ENCODE measurements at regions not wholly inside any gene's neighbourhood (a gene's known extent, or its start where the extent isn't known, plus 50 kb on each side); places are given as distances from the start of the nearest gene placed in this dataset.
A peak's percentile ranks its signal among the peaks of the same experiment; 100 is the strongest.

DNA sequence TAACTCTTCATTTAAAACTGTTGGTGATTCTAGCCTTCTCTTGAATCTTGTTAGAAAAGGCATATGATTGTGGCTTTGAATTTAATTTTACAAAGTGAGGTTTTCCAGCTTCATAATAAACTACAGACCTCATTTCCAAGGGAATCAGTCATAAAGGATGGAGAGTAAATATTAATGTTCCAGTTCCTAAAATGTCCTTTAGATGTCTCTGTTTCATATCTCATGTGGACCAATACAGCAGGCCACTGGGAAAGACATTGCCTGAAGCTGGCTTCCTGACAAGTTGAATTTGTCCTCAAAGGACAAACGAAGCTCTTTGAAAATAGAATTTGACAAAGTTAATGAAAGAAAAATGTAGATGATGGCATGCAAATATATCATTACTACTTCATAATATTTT lies 125.4 kb downstream of the ZNF330 start:
- WGBS (ENCODE audit: missing lambda C conversion rate) = 7% methylated on average over 1 of the region's 1 CpG
- peak; percentile 36 for FAIRE-seq
- 0 out of 3 replicates have a peak overlapping the region, but pooled peaks have one; percentile 4 for H3K4me2 ChIP-seq
- CTCF ChIA-PET = interaction anchor here (0.7 to 2.8 kb wide), 20 partner anchors 11 to 1502 kb away, joined by 3 to 7 read pairs (median 3); partner anchors contain the start of gene IL15
- H3K4me3 ChIP-seq = no peak overlapping the region
- ATAC-seq = peak; percentile 55 to 78; a peak in 3 of 6 replicates
- DNase-seq (ENCODE audit: low read depth in 1 of 2, low spot score in 1 of 2) = peak; percentile 36 to 70
- TF ChIP-seq HES2 (IDR thresholded peaks at IDR 0.05) = no peak
- TF ChIP-seq ZC3H11A (IDR thresholded peaks at IDR 0.05) = no peak
- TF ChIP-seq SMC3 (IDR thresholded peaks at IDR 0.05) = peak; percentile 77
- TF ChIP-seq, protein P1, sequence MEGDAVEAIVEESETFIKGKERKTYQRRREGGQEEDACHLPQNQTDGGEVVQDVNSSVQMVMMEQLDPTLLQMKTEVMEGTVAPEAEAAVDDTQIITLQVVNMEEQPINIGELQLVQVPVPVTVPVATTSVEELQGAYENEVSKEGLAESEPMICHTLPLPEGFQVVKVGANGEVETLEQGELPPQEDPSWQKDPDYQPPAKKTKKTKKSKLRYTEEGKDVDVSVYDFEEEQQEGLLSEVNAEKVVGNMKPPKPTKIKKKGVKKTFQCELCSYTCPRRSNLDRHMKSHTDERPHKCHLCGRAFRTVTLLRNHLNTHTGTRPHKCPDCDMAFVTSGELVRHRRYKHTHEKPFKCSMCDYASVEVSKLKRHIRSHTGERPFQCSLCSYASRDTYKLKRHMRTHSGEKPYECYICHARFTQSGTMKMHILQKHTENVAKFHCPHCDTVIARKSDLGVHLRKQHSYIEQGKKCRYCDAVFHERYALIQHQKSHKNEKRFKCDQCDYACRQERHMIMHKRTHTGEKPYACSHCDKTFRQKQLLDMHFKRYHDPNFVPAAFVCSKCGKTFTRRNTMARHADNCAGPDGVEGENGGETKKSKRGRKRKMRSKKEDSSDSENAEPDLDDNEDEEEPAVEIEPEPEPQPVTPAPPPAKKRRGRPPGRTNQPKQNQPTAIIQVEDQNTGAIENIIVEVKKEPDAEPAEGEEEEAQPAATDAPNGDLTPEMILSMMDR (IDR thresholded peaks at IDR 0.05) = peak; percentile 60
- TF ChIP-seq JUNB (IDR thresholded peaks at IDR 0.05) = no peak
- no peak for TF ChIP-seq EHMT2 (IDR thresholded peaks at IDR 0.05; ENCODE audit: low read depth)
- TF ChIP-seq, protein P2, sequence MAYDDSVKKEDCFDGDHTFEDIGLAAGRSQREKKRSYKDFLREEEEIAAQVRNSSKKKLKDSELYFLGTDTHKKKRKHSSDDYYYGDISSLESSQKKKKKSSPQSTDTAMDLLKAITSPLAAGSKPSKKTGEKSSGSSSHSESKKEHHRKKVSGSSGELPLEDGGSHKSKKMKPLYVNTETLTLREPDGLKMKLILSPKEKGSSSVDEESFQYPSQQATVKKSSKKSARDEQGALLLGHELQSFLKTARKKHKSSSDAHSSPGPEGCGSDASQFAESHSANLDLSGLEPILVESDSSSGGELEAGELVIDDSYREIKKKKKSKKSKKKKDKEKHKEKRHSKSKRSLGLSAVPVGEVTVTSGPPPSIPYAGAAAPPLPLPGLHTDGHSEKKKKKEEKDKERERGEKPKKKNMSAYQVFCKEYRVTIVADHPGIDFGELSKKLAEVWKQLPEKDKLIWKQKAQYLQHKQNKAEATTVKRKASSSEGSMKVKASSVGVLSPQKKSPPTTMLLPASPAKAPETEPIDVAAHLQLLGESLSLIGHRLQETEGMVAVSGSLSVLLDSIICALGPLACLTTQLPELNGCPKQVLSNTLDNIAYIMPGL (CRISPR knock-in tag; IDR thresholded peaks at IDR 0.05; ENCODE audit: borderline replicate concordance) = no peak
- TF ChIP-seq RARB (CRISPR knock-in tag; IDR thresholded peaks at IDR 0.05) = no peak
- TF ChIP-seq HDAC2 (IDR thresholded peaks at IDR 0.05) = no peak
- no peak for TF ChIP-seq RFX5 (IDR thresholded peaks at IDR 0.05)
- TF ChIP-seq REST (IDR thresholded peaks at IDR 0.05) = no peak
- TF ChIP-seq MAFK (IDR thresholded peaks at IDR 0.05; ENCODE audit: partially characterized antibody) = no peak
- peak; percentile 81 to 83 for TF ChIP-seq RAD21 (conservative IDR thresholded peaks at IDR 0.05 in 1 of 2, IDR thresholded peaks at IDR 0.05 in 1 of 2)
- TF ChIP-seq ZNF302 (CRISPR knock-in tag; IDR thresholded peaks at IDR 0.05) = no peak
- TF ChIP-seq FOXS1 (CRISPR knock-in tag; IDR thresholded peaks at IDR 0.05) = no peak
- no peak for TF ChIP-seq RNF2 (IDR thresholded peaks at IDR 0.05; ENCODE audit: borderline replicate concordance, low read depth)
- no peak for TF ChIP-seq NFE2L2 (conservative IDR thresholded peaks at IDR 0.05; ENCODE audit: low read length)
- POLR2A ChIA-PET = no interaction called here
- H3K4me1 ChIP-seq = peaks cover 27% of the 10 kb centered on the region
- peak overlapping the region; percentile 81 to 92; a peak in 5 of 6 replicates for H3K27ac ChIP-seq
- no peaks in the 10 kb centered on the region for H3K9me3 ChIP-seq

- WGBS (ENCODE audit: missing lambda C conversion rate) = 73% methylated on average over 2 of the region's 2 CpGs
- FAIRE-seq = no peak
- POLR2A ChIA-PET = no interaction called here
Measured at GRCh38 chr4:141347684-141348083, 127.0 kb downstream of the ZNF330 start.

More at GRCh38 chr4:141347684-141348083, 127.0 kb downstream of the ZNF330 start:
- Histone ChIP-seq H3K27ac (peak overlapping the region; percentile 92 to 97), H3K9me3 (0 out of 3 replicates have a peak, but pooled peaks cover 6% of the 10 kb centered on the region), H3K4me2 (no peak overlapping the region), H3K4me3 (no peak overlapping the region), H3K4me1 (peaks cover 32% of the 10 kb centered on the region)
- no peak for TF ChIP-seq JUN (IDR thresholded peaks at IDR 0.05)
- TF ChIP-seq CEBPB (IDR thresholded peaks at IDR 0.05) = no peak
- no peak for TF ChIP-seq CBX8 (IDR thresholded peaks at IDR 0.05)
- no peak for TF ChIP-seq ZSCAN20 (CRISPR knock-in tag; IDR thresholded peaks at IDR 0.05)
- no peak for TF ChIP-seq FOSL2 (IDR thresholded peaks at IDR 0.05)
- no peak for TF ChIP-seq FOSL2 (CRISPR knock-in tag; IDR thresholded peaks at IDR 0.05)
- no peak for TF ChIP-seq HOXB5 (CRISPR knock-in tag; IDR thresholded peaks at IDR 0.05)
- no peak for TF ChIP-seq BHLHE40 (IDR thresholded peaks at IDR 0.05; ENCODE audit: low read depth, low read length)
- no peak for TF ChIP-seq REST (IDR thresholded peaks at IDR 0.05)
- TF ChIP-seq JUNB (IDR thresholded peaks at IDR 0.05) = no peak
- no peak for TF ChIP-seq GATA3 (IDR thresholded peaks at IDR 0.05; ENCODE audit: borderline replicate concordance)
- no peak for TF ChIP-seq POLR2A (IDR thresholded peaks at IDR 0.05; ENCODE audit: low read length)
- no peak for TF ChIP-seq RCOR1 (IDR thresholded peaks at IDR 0.05; ENCODE audit: low read depth, low read length)
- ATAC-seq (no peak), DNase-seq (ENCODE audit: low read depth in 1 of 2, low spot score in 1 of 2) (no peak)
- CTCF ChIA-PET = interaction anchor here (0.6 to 2.8 kb wide), 3 partner anchors 42 to 332 kb away, joined by 4 to 7 read pairs (median 7); no protein-coding TSS in a partner anchor
